OCI-LY7 (cell line): ENCODE measurements at regions not wholly inside any gene's neighbourhood (a gene's known extent, or its start where the extent isn't known, plus 50 kb on each side); places are given as distances from the start of the nearest gene placed in this dataset.

Experiments used
- EZH2phosphoT487 ChIP-seq: fragments of 200-600 bp; sonication (generic); IDR thresholded peaks from 2 replicates; pipeline ENCODE4 v1.6.1; 2018; ENCODE audit warnings: low read depth, borderline replicate concordance, mild to moderate bottlenecking, mixed run types, antibody characterized with exemption, low read length, moderate library complexity, mixed read lengths
- TF ChIP-seq, protein P1 (sequence below): fragments of 200-600 bp; sonication (generic); conservative IDR thresholded peaks from 2 replicates; pipeline ENCODE4 v1.5.1; 2014; ENCODE audit warnings: mild to moderate bottlenecking, antibody characterized with exemption, low read length, moderate library complexity, mixed read lengths

- TF ChIP-seq EZH2phosphoT487: no peak
- TF ChIP-seq, protein P1, sequence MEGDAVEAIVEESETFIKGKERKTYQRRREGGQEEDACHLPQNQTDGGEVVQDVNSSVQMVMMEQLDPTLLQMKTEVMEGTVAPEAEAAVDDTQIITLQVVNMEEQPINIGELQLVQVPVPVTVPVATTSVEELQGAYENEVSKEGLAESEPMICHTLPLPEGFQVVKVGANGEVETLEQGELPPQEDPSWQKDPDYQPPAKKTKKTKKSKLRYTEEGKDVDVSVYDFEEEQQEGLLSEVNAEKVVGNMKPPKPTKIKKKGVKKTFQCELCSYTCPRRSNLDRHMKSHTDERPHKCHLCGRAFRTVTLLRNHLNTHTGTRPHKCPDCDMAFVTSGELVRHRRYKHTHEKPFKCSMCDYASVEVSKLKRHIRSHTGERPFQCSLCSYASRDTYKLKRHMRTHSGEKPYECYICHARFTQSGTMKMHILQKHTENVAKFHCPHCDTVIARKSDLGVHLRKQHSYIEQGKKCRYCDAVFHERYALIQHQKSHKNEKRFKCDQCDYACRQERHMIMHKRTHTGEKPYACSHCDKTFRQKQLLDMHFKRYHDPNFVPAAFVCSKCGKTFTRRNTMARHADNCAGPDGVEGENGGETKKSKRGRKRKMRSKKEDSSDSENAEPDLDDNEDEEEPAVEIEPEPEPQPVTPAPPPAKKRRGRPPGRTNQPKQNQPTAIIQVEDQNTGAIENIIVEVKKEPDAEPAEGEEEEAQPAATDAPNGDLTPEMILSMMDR: no peak
These were observed 63.2 kb upstream of the NDUFB4 start for GRCh38 chr3:120532969-120533368.
